GM18511 (cell line): ENCODE measurements at regions not wholly inside any gene's neighbourhood (a gene's known extent, or its start where the extent isn't known, plus 50 kb on each side); places are given as distances from the start of the nearest gene placed in this dataset.
"Not testable (repeated sequence)": the region's sequence is repeated elsewhere in the genome, so short reads cannot be mapped to it uniquely, and the experiment has no call there.

Experiments used
- ATAC-seq: cut with Tn5 transposase; IDR thresholded peaks from one replicate; pipeline ENCODE4 v1.9.1; 2021; ENCODE audit warnings: mild to moderate bottlenecking, moderate library complexity; ENCODE audit not compliant: unreplicated experiment

DNA sequence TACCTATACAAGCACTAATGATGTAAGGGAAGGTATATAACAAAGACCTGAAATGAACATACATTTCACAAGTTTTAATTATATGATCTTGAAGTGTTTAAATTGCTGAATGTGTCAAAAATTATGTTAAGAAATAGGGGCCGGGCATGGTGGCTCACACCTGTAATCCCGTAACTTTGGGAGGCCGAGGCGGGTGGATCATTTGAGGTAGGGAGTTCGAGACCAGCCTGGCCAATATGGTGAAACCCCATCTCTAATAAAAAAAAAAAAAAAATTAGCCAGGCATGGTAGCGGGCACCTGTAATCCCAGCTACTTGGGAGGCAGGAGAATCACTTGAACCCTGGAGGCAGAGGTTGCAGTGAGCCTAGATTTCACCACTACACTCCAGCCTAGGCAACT lies 537.4 kb upstream of the STEAP1 start:
- not testable (repeated sequence) for ATAC-seq

- no peak for ATAC-seq
Measured at GRCh38 chr7:89618274-89618673, 536.0 kb upstream of the STEAP1 start.

DNA sequence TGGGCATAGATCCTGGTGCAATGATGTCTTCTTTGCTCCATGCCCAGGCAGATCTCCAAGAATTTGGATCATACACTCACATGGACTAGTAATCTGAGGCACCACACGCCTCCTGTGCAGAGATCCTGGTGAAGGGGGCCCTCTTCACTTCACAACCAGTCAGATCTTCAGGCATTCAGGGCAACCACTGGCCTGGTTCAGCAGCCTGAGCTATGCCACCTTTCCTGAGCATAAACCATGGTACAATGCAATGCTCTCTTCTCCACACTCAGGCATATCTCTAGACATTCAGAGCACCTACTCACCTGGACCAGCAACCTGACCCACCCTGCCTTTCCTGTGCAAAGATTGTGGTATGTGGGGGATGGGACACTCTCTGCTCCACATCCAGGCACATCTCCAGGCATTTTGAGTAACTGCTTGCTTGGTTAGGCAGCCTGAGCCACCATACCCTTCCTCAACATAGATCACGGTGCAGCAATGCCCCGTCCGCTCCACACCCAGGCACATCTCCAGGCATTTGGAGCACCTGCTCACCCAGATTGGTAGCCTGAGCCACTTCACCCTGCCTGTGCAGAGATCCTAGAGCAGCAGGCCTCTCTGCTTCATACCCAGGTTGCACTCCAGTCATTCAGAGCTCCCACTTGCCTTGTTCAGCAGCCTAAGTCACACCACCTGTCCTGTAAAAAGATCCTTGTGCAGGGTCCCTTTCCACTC lies 532.2 kb upstream of the STEAP1 start:
- peak; percentile 14 for ATAC-seq

GRCh38 chr7:89623018-89623672 lies 531.1 kb upstream of the STEAP1 start:
- peak; percentile 94 for ATAC-seq

GRCh38 chr7:89624155-89624554 lies 530.1 kb upstream of the STEAP1 start:
- ATAC-seq: not testable (repeated sequence)

DNA sequence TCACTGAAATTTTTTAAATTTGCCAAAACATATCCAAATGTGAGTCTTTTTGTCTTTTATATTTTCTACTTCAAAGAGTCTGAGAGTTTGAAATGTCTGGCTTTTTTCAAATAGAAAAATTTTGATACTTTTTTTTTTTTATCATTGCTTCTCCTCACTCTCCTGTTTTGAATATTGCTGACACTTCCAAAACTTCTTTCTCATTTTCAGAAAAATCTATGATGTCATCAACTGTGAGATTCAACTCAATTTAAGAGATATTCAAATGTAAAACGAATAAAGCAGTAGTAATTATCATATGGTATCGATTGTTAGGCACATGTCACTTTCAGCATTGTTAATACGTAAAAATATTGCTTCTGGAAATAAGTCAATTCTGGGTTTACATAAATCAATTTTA lies 505.8 kb upstream of the STEAP1 start:
- no peak for ATAC-seq

DNA sequence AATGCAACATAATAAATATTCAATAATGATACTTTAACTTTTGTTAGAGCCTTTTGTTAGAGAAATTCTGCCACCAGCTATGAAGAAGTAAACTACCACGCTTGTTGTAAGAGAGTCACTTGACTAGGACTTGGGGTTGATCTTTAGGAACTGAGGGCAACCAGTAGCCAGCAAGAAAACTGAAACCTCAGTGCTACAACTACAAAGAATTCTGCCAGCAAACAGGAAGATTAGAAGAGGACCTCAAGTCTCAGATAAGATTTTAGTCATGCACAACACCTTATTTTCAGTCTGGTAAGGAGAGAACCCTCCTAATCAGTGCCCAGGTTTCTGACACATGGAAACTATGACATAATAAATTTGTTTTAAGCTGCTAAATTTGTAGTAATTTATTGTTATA lies 498.3 kb upstream of the STEAP1 start:
- no peak for ATAC-seq

- ATAC-seq: no peak
Measured at GRCh38 chr7:89661876-89662275, 492.4 kb upstream of the STEAP1 start.

DNA sequence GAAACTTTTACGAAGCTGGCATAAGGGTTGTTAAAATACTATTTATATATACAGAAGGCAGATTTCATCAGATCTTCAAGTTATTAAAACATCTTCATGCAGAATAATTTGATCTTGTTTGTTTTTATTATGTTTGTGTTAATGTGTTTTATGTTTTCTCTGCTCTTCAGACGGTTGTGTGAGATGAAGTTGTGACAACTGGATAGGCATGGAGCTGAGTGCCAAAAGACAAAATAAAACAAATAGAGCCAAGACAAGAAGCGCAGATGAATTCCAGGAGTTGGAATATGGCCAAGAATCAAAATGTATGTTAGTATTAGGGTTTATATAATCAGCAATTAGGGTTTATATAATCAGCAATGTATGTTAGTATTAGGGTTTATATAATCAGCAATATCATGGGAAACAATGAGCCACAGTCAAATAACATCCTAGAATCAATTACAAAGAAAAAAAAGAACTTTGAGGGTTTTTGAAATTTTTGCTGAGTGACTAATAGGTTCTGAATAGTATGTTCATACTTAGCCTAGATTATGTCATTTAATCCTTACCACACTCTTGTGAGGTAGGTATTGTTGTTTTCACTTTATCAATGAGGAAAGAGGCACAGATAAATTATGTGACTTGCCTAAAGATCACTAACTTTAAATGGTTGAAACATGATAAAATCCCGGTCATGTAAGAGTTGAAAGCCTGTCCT lies 488.0 kb upstream of the STEAP1 start:
- ATAC-seq: no peak

GRCh38 chr7:89680161-89680560 lies 474.1 kb upstream of the STEAP1 start:
- ATAC-seq: no peak

DNA sequence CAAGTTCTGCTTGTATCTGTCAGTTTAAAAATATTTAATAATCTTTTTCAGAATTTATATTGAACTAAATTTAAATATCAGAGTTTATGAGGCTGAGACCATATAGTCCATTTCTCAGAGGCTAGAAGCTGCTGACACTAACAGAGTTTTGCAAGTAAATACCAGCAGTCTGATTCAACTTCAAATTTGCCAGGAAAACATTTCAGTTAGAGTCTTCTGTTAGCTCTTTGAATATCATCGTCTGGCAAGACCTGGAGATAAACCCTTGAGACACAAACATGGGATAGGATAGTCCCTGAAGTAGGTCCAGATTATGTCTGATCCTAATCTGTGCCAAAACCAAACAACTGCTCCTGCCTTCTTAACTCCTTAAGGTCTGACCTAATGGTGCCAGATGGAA lies 472.8 kb upstream of the STEAP1 start:
- no peak for ATAC-seq

GRCh38 chr7:89685287-89685686 lies 469.0 kb upstream of the STEAP1 start:
- no peak for ATAC-seq

GRCh38 chr7:89687211-89687610 lies 467.1 kb upstream of the STEAP1 start:
- ATAC-seq: no peak

- no peak for ATAC-seq
Measured at GRCh38 chr7:89695241-89695640, 459.0 kb upstream of the STEAP1 start.

DNA sequence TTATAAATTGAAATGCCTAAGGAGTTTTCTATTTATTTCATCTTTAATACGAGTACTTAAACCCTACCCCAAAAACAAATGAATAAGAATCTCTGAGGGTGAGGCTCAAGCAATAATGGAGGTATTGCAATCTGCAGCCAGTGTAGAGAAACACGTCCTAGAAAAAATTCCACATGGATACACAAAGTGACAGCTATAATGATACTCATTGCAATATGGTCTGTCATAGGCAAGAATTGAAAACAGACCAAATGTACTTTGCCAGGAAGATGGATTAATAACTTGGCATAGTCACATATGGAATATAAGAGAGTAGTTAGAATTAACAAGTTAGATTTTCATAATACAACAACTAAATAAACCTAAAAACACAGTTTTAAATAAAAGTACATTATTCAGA lies 440.1 kb upstream of the STEAP1 start:
- no peak for ATAC-seq

DNA sequence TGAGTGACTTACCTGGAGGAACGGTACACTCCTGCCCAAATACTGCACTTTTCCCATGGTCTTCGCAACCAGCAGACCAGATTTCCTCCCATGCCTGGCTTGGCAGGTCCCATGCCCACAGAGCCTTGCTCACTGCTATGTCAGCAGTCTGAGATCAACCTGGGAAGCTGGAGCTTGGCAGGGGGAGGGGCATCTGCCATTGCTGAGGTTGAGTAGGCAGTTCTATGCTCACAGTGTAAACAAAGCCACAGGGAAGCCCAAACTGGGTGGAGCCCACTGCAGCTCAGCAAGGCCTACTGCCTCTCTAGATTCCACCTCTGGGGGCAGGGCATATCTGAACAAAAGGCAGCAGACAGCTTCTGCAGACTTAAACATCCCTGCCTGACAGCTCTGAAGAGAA lies 435.3 kb upstream of the STEAP1 start:
- ATAC-seq: not testable (repeated sequence)

- no peak for ATAC-seq
Measured at GRCh38 chr7:89728481-89728880, 425.8 kb upstream of the STEAP1 start.

DNA sequence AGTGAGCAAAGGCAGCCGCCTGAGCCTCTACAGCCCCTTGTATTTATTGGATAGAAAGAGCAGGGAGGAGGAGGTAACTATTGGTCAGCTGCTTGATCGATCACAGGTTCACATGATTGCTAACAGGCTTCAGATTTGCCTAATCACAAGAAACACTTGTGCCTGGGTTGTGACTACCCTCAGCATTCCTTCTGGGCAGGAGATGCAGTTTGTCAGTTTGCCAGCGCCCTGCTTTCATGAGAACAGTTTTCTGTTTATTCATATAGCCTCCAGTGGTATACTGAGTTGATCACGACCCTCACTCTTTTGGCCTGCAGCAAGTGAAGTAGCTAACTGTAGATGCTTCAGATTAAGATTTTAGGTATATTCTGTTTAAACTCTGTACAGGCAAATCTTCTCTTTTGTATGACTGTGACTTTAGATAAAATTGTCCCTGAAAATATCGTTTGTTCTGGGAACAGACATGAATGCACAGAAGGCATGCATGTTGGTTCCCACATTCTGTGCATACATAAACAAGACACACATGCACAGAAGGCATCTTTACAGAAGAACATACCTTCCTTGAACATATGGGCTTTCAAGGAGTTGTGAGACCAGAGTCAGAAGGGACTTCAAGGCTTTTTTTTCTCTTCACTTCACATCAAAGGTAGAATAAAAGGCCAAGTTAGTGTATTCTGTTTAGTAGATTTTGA lies 422.4 kb upstream of the STEAP1 start:
- no peak for ATAC-seq

- ATAC-seq: no peak
Measured at GRCh38 chr7:89738549-89738948, 415.7 kb upstream of the STEAP1 start.

GRCh38 chr7:89757910-89758309 lies 396.4 kb upstream of the STEAP1 start:
- no peak for ATAC-seq

- ATAC-seq: no peak
Measured at GRCh38 chr7:89760690-89761089, 393.6 kb upstream of the STEAP1 start.
